H9 (cell line): ENCODE measurements at regions not wholly inside any gene's neighbourhood (a gene's known extent, or its start where the extent isn't known, plus 50 kb on each side); places are given as distances from the start of the nearest gene placed in this dataset.

Experiments used
- DNase-seq: peaks from one replicate; pipeline ENCODE4 v3.0.0-alpha.2; 2017
- H2AFZ ChIP-seq: one replicate; pipeline ENCODE4 v1.6.1; 2013; ENCODE audit warnings: mild to moderate bottlenecking, low read length, control low read depth, moderate library complexity
- H2AK5ac ChIP-seq: 2 replicates; pipeline ENCODE4 v1.6.1; 2013; ENCODE audit warnings: low read length, control low read depth, mixed read lengths; ENCODE audit not compliant: insufficient read length
- H2BK120ac ChIP-seq: one replicate; pipeline ENCODE4 v1.6.1; 2013; ENCODE audit warnings: low read depth, mild to moderate bottlenecking, low read length, control low read depth, inconsistent platforms; ENCODE audit not compliant: poor library complexity, severe bottlenecking
- H2BK12ac ChIP-seq: 2 replicates; pipeline ENCODE4 v1.6.1; 2013; ENCODE audit warnings: low read length, control low read depth, mixed read lengths, low read depth; ENCODE audit not compliant: insufficient read length
- H2BK15ac ChIP-seq: 2 replicates; pipeline ENCODE4 v1.6.1; 2013; ENCODE audit warnings: low read depth, low read length, control low read depth
- H2BK20ac ChIP-seq: one replicate; pipeline ENCODE4 v1.6.1; 2013; ENCODE audit warnings: low read depth, mild to moderate bottlenecking, low read length, control low read depth, inconsistent platforms; ENCODE audit not compliant: poor library complexity, severe bottlenecking
- H2BK5ac ChIP-seq: 2 replicates; pipeline ENCODE4 v1.6.1; 2013; ENCODE audit warnings: low read length, control low read depth, mixed read lengths; ENCODE audit not compliant: insufficient read length
- H3K14ac ChIP-seq: 2 replicates; pipeline ENCODE4 v1.6.1; 2013; ENCODE audit warnings: low read length, control low read depth; ENCODE audit not compliant: insufficient read depth
- H3K18ac ChIP-seq: 2 replicates; pipeline ENCODE4 v1.6.1; 2013; ENCODE audit warnings: low read depth, mild to moderate bottlenecking, mixed read lengths, low read length, control low read depth; ENCODE audit not compliant: insufficient read length
- H3K23ac ChIP-seq: 2 replicates; pipeline ENCODE4 v1.6.1; 2013; ENCODE audit warnings: low read length, control low read depth, mixed read lengths, low read depth; ENCODE audit not compliant: insufficient read length
- H3K23me2 ChIP-seq: 2 replicates; pipeline ENCODE4 v1.6.1; 2013; ENCODE audit warnings: low read depth, mild to moderate bottlenecking, mixed read lengths, low read length, control low read depth; ENCODE audit not compliant: insufficient read length, poor library complexity, severe bottlenecking
- H3K27ac ChIP-seq: 2 replicates; pipeline ENCODE4 v1.5.1; 2013; ENCODE audit warnings: low read length, control low read depth, mixed read lengths, low read depth; ENCODE audit not compliant: insufficient read length
- H3K27me3 ChIP-seq: 2 replicates; pipeline ENCODE4 v1.6.1; 2013; ENCODE audit warnings: low read length, control low read depth, inconsistent platforms; ENCODE audit not compliant: insufficient read depth
- H3K4ac ChIP-seq: 2 replicates; pipeline ENCODE4 v1.6.1; 2013; ENCODE audit warnings: low read depth, mild to moderate bottlenecking, control low read depth, inconsistent platforms, low read length, moderate library complexity
- H3K4me1 ChIP-seq: 2 replicates; pipeline ENCODE4 v1.6.1; 2013; ENCODE audit warnings: low read length, control low read depth, inconsistent platforms; ENCODE audit not compliant: insufficient read depth
- H3K4me2 ChIP-seq: 2 replicates; pipeline ENCODE4 v1.6.1; 2013; ENCODE audit warnings: low read length, control low read depth, mixed read lengths; ENCODE audit not compliant: insufficient read length, insufficient read depth
- H3K56ac ChIP-seq: 2 replicates; pipeline ENCODE4 v1.6.1; 2013; ENCODE audit warnings: low read depth, mild to moderate bottlenecking, mixed read lengths, low read length, control low read depth; ENCODE audit not compliant: insufficient read length
- H3K79me1 ChIP-seq: 2 replicates; pipeline ENCODE4 v1.6.1; 2013; ENCODE audit warnings: low read depth, mild to moderate bottlenecking, moderate library complexity, low read length, control low read depth, inconsistent platforms; ENCODE audit not compliant: insufficient read depth, poor library complexity, severe bottlenecking
- H3K79me2 ChIP-seq: 2 replicates; pipeline ENCODE4 v1.6.1; 2013; ENCODE audit warnings: low read length, control low read depth, inconsistent platforms; ENCODE audit not compliant: insufficient read depth
- H3K9ac ChIP-seq: 2 replicates; pipeline ENCODE4 v1.6.1; 2013; ENCODE audit warnings: low read length, control low read depth, mixed read lengths; ENCODE audit not compliant: insufficient read length; ENCODE audit errors: extremely low read depth
- H3K9me3 ChIP-seq: one replicate; pipeline ENCODE4 v1.6.1; 2013; ENCODE audit warnings: low read depth, low read length, inconsistent platforms; ENCODE audit not compliant: control insufficient read depth
- H3T11ph ChIP-seq: one replicate; pipeline ENCODE4 v1.6.1; 2013; ENCODE audit warnings: mild to moderate bottlenecking, low read length, control low read depth, inconsistent platforms
- H4K20me1 ChIP-seq: one replicate; pipeline ENCODE4 v1.6.1; 2013; ENCODE audit not compliant: control insufficient read depth, insufficient read length, insufficient read depth
- H4K5ac ChIP-seq: 2 replicates; pipeline ENCODE4 v1.6.1; 2013; ENCODE audit warnings: low read depth, mild to moderate bottlenecking, mixed read lengths, low read length, control low read depth; ENCODE audit not compliant: insufficient read length
- H4K8ac ChIP-seq: replicated peaks from 2 replicates; pipeline ENCODE4 v1.6.1; 2013; ENCODE audit warnings: low read length, control low read depth, mixed read lengths, low read depth; ENCODE audit not compliant: insufficient read length
- H4K91ac ChIP-seq: 2 replicates; pipeline ENCODE4 v1.6.1; 2013; ENCODE audit warnings: low read depth, mild to moderate bottlenecking, moderate library complexity, mixed read lengths, low read length, control low read depth; ENCODE audit not compliant: insufficient read length
- H3K27ac Mint-ChIP-seq, 3 experiments: 2 replicates in 2 of 3; 3 replicates in 1 of 3; pipeline ENCODE4 v1.8.0; 2020 to 2021; ENCODE audit warnings: mixed read lengths in 3 of 3, mild to moderate bottlenecking in 1 of 3, moderate library complexity in 1 of 3
- H3K27me3 Mint-ChIP-seq: 2 replicates; pipeline ENCODE4 v1.8.0; 2021; ENCODE audit warnings: low read depth, mild to moderate bottlenecking, moderate library complexity, mixed read lengths
- H3K36me3 Mint-ChIP-seq, 3 experiments: 2 replicates in 2 of 3; 3 replicates in 1 of 3; pipeline ENCODE4 v1.8.0; 2020 to 2021; ENCODE audit warnings: low read depth in 3 of 3, mixed read lengths in 3 of 3; ENCODE audit not compliant: insufficient read depth in 1 of 3
- H3K4me1 Mint-ChIP-seq, 2 experiments: 2 replicates each; pipeline ENCODE4 v1.8.0; 2020; ENCODE audit warnings: mixed read lengths in 2 of 2
- H3K4me3 Mint-ChIP-seq, 2 experiments: 2 replicates in 1 of 2; 3 replicates in 1 of 2; pipeline ENCODE4 v1.8.0; 2020 to 2021; ENCODE audit warnings: mild to moderate bottlenecking in 2 of 2, mixed read lengths in 2 of 2, moderate library complexity in 1 of 2
- H3K9me3 Mint-ChIP-seq, 2 experiments: 2 replicates in 1 of 2; 3 replicates in 1 of 2; pipeline ENCODE4 v1.8.0; 2020; ENCODE audit warnings: mild to moderate bottlenecking in 2 of 2, mixed read lengths in 2 of 2, moderate library complexity in 1 of 2
- CTCF ChIP-seq: fragments of 200-600 bp; sonication (generic); conservative IDR thresholded peaks from 3 replicates; pipeline ENCODE4 v1.8.0; 2021; ENCODE audit warnings: antibody characterized with exemption, mild to moderate bottlenecking
- WGBS: extraction: QIAGEN DNeasy Blood & Tissue Kit; methylation state at CpG from one replicate; pipeline ENCODE4 v1.1.7; 2013; ENCODE audit warnings: missing lambda C conversion rate, low lambda C conversion rate, mixed read lengths; ENCODE audit not compliant: insufficient read length; ENCODE audit errors: extremely low coverage; 5-methylcytosine and 5-hydroxymethylcytosine counted together

- Histone ChIP-seq H3K14ac (no peak overlapping the region), H4K20me1 (no peaks in the 10 kb centered on the region), H3K18ac (no peak overlapping the region), H3K23me2 (no peaks in the 10 kb centered on the region), H3K9ac (no peak overlapping the region), H3K27me3 (no peaks in the 10 kb centered on the region), H3T11ph (no peak overlapping the region), H3K27ac (no peak overlapping the region), H4K8ac (no peak overlapping the region), H3K4me1 (no peaks in the 10 kb centered on the region), H2BK12ac (no peak overlapping the region), H3K4me2 (no peak overlapping the region), H4K5ac (no peak overlapping the region), H2BK120ac (no peak overlapping the region), H3K79me1 (no peaks in the 10 kb centered on the region), H3K4ac (no peak overlapping the region), H3K79me2 (no peaks in the 10 kb centered on the region), H2AFZ (no peak overlapping the region), H2BK20ac (no peak overlapping the region), H3K23ac (no peak overlapping the region), H3K56ac (no peak overlapping the region), H4K91ac (no peak overlapping the region), H2BK15ac (no peak overlapping the region), H3K9me3 (no peaks in the 10 kb centered on the region), H2AK5ac (no peak overlapping the region), H2BK5ac (no peak overlapping the region)
- Mint-ChIP-seq H3K4me3 (no peak overlapping the region), H3K4me1 (peaks cover 0 to 12% of the 10 kb centered on the region in 2 experiments; a peak in 3 of 4 replicates), H3K36me3 (no peaks in the 10 kb centered on the region), H3K27me3 (no peaks in the 10 kb centered on the region; the same call in 1 of the 2 replicates), H3K27ac (no peak overlapping the region), H3K9me3 (no peaks in the 10 kb centered on the region)
- DNase-seq: no peak
- no peak for TF ChIP-seq CTCF
- WGBS: no CpG with 5 or more reads among the region's 5 CpGs
Measured at GRCh38 chr17:72523491-72523890, 402.7 kb downstream of the SOX9 start.
